IMR-90 (cell line): ENCODE measurements at regions not wholly inside any gene's neighbourhood (a gene's known extent, or its start where the extent isn't known, plus 50 kb on each side); places are given as distances from the start of the nearest gene placed in this dataset.

ENCODE experiments used
- ATAC-seq: fragments of 200-7000 bp; cut with Tn5 transposase; 2 replicates; pipeline ENCODE4 v1.9.1; 2020; ENCODE audit warnings: low read depth, mild to moderate bottlenecking, moderate library complexity
- BruUV-seq: library from RNA; stranded (reverse); fragments of 400-500 nt; replicated peaks from 2 replicates; lab custom pipeline; 2021; lab: Mats Ljungman, UMichigan
- CTCF ChIA-PET: fragments of 300-600 bp; formaldehyde crosslinking; extraction: SDS; loops from one replicate; lab custom pipeline; 2021; ENCODE audit warnings: antibody characterized with exemption; lab: Yijun Ruan, JAX
- POLR2A ChIA-PET: fragments of 300-600 bp; sonication (Branson Sonifier 250); formaldehyde crosslinking; loops from one replicate; lab custom pipeline; 2022; ENCODE audit warnings: antibody characterized with exemption; ENCODE audit not compliant: unreplicated experiment; lab: Charles Lee
- DNase-seq: peaks from one replicate; pipeline ENCODE4 v3.0.0; 2013
- H2AFZ ChIP-seq: replicated peaks from 2 replicates; pipeline ENCODE3; 2013; ENCODE audit warnings: low read length, mild to moderate bottlenecking; ENCODE audit not compliant: poor library complexity
- H2AK5ac ChIP-seq: 2 replicates; pipeline ENCODE4 v1.6.1; 2013; ENCODE audit warnings: low read depth, low read length, inconsistent platforms
- H2AK9ac ChIP-seq: replicated peaks from 2 replicates; pipeline ENCODE3; 2013; ENCODE audit warnings: mild to moderate bottlenecking, low read depth, low read length, moderate library complexity; ENCODE audit not compliant: poor library complexity
- H2BK120ac ChIP-seq: 2 replicates; pipeline ENCODE4 v1.6.1; 2013; ENCODE audit warnings: low read depth, low read length, inconsistent platforms
- H2BK15ac ChIP-seq: 3 replicates; pipeline ENCODE4 v1.6.1; 2013; ENCODE audit warnings: low read depth, low read length, inconsistent platforms
- H2BK20ac ChIP-seq: 2 replicates; pipeline ENCODE4 v1.6.1; 2013; ENCODE audit warnings: low read depth, mild to moderate bottlenecking, inconsistent platforms, low read length, moderate library complexity
- H2BK5ac ChIP-seq: 2 replicates; pipeline ENCODE4 v1.6.1; 2013; ENCODE audit warnings: mild to moderate bottlenecking, low read depth, low read length, inconsistent platforms; ENCODE audit not compliant: poor library complexity, severe bottlenecking
- H3K14ac ChIP-seq: replicated peaks from 2 replicates; pipeline ENCODE4 v1.6.1; 2013; ENCODE audit warnings: low read depth, low read length, inconsistent platforms
- H3K18ac ChIP-seq: 2 replicates; pipeline ENCODE4 v1.6.1; 2013; ENCODE audit warnings: low read depth, low read length, control low read depth
- H3K23ac ChIP-seq: 2 replicates; pipeline ENCODE4 v1.6.1; 2013; ENCODE audit warnings: low read depth, low read length, inconsistent platforms
- H3K27ac ChIP-seq: 2 replicates; pipeline ENCODE4 v1.5.1; 2013; ENCODE audit warnings: mild to moderate bottlenecking, control low read depth, low read length; ENCODE audit not compliant: insufficient read depth
- H3K27me3 ChIP-seq: 2 replicates; pipeline ENCODE4 v1.6.1; 2013; ENCODE audit warnings: low read length; ENCODE audit not compliant: control insufficient read depth, insufficient read depth
- H3K36me3 ChIP-seq: 2 replicates; pipeline ENCODE4 v1.6.1; 2013; ENCODE audit warnings: low read length, mixed read lengths; ENCODE audit not compliant: control insufficient read depth, insufficient read depth
- H3K4ac ChIP-seq: 2 replicates; pipeline ENCODE4 v1.6.1; 2013; ENCODE audit warnings: low read depth, low read length, inconsistent platforms
- H3K4me1 ChIP-seq: 2 replicates; pipeline ENCODE4 v1.6.1; 2013; ENCODE audit warnings: low read length, mixed read lengths; ENCODE audit not compliant: control insufficient read depth, insufficient read depth
- H3K4me2 ChIP-seq: 2 replicates; pipeline ENCODE4 v1.6.1; 2013; ENCODE audit warnings: low read depth, mild to moderate bottlenecking, control low read depth, low read length, moderate library complexity
- H3K4me3 ChIP-seq: 2 replicates; pipeline ENCODE4 v1.5.1; 2013; ENCODE audit warnings: low read depth, mild to moderate bottlenecking, control low read depth, low read length, moderate library complexity; ENCODE audit not compliant: insufficient read depth
- H3K56ac ChIP-seq: 2 replicates; pipeline ENCODE4 v1.6.1; 2013; ENCODE audit warnings: low read length, inconsistent platforms; ENCODE audit not compliant: insufficient read depth; ENCODE audit errors: extremely low read depth
- H3K79me1 ChIP-seq, 2 experiments: 2 replicates each; pipeline ENCODE4 v1.6.1; 2013; ENCODE audit warnings: low read length in 2 of 2, inconsistent platforms in 1 of 2, low read depth in 1 of 2
- H3K9ac ChIP-seq: 2 replicates; pipeline ENCODE4 v1.6.1; 2013; ENCODE audit warnings: low read depth, low read length, control low read depth
- H3K9me1 ChIP-seq: 2 replicates; pipeline ENCODE4 v1.6.1; 2013; ENCODE audit warnings: low read length, inconsistent platforms; ENCODE audit not compliant: insufficient read depth
- H3K9me3 ChIP-seq: 2 replicates; pipeline ENCODE4 v1.6.1; 2013; ENCODE audit warnings: low read length; ENCODE audit not compliant: control insufficient read depth, insufficient read depth
- H4K20me1 ChIP-seq: 2 replicates; pipeline ENCODE4 v1.6.1; 2013; ENCODE audit warnings: low read length, inconsistent platforms; ENCODE audit not compliant: insufficient read depth
- H4K5ac ChIP-seq: 2 replicates; pipeline ENCODE4 v1.6.1; 2013; ENCODE audit warnings: mild to moderate bottlenecking, low read depth, low read length, control low read depth
- H4K8ac ChIP-seq, 2 experiments: 2 replicates each; pipeline ENCODE4 v1.6.1; 2013; ENCODE audit warnings: low read depth in 2 of 2, low read length in 2 of 2, control low read depth in 1 of 2, inconsistent platforms in 1 of 2
- H4K91ac ChIP-seq: 2 replicates; pipeline ENCODE4 v1.6.1; 2013; ENCODE audit warnings: low read depth, low read length, inconsistent platforms; ENCODE audit not compliant: insufficient read depth
- BHLHE40 ChIP-seq: fragments of 150-350 bp; IDR thresholded peaks from 2 replicates; pipeline ENCODE4 v1.6.1; 2016; ENCODE audit warnings: mild to moderate bottlenecking, low read depth, low read length
- CEBPB ChIP-seq: IDR thresholded peaks from 2 replicates; pipeline ENCODE4 v1.6.1; 2012; ENCODE audit warnings: low read depth, low read length, improper control_type of control experiment
- CHD1 ChIP-seq: IDR thresholded peaks from 2 replicates; pipeline ENCODE4 v1.6.1; 2012; ENCODE audit warnings: low read depth, low read length, improper control_type of control experiment
- CTCF ChIP-seq: conservative IDR thresholded peaks from 2 replicates; pipeline ENCODE4 v1.5.1; 2012; ENCODE audit warnings: mild to moderate bottlenecking, low read depth, low read length, improper control_type of control experiment
- ELK1 ChIP-seq: fragments of 150-350 bp; IDR thresholded peaks from 2 replicates; pipeline ENCODE4 v1.6.1; 2016; ENCODE audit warnings: low read depth, mild to moderate bottlenecking, low read length, moderate library complexity, borderline replicate concordance
- FOS ChIP-seq: fragments of 150-350 bp; IDR thresholded peaks from 2 replicates; pipeline ENCODE4 v1.6.1; 2016; ENCODE audit warnings: low read depth, low read length
- MAZ ChIP-seq: IDR thresholded peaks from 2 replicates; pipeline ENCODE4 v1.6.1; 2012; ENCODE audit warnings: low read depth, mild to moderate bottlenecking, low read length, improper control_type of control experiment, moderate library complexity, borderline replicate concordance
- MXI1 ChIP-seq: IDR thresholded peaks from 2 replicates; pipeline ENCODE4 v1.6.1; 2012; ENCODE audit warnings: low read depth, mild to moderate bottlenecking, low read length, moderate library complexity, borderline replicate concordance
- NFE2L2 ChIP-seq: fragments of 150-350 bp; IDR thresholded peaks from 2 replicates; pipeline ENCODE4 v1.6.1; 2016; ENCODE audit warnings: low read depth, mild to moderate bottlenecking, low read length
- POLR2A ChIP-seq: IDR thresholded peaks from 2 replicates; pipeline ENCODE4 v1.6.1; 2012; ENCODE audit warnings: mild to moderate bottlenecking, low read depth, low read length
- RAD21 ChIP-seq: IDR thresholded peaks from 2 replicates; pipeline ENCODE4 v1.6.1; 2012; ENCODE audit warnings: low read length, improper control_type of control experiment
- RCOR1 ChIP-seq: IDR thresholded peaks from 2 replicates; pipeline ENCODE4 v1.6.1; 2012; ENCODE audit warnings: mild to moderate bottlenecking, low read length, improper control_type of control experiment; ENCODE audit not compliant: insufficient replicate concordance
- RFX5 ChIP-seq: IDR thresholded peaks from 2 replicates; pipeline ENCODE4 v1.8.0; 2012; ENCODE audit warnings: low read depth, mild to moderate bottlenecking, low read length, moderate library complexity
- SMC3 ChIP-seq: fragments of 150-350 bp; IDR thresholded peaks from 2 replicates; pipeline ENCODE4 v1.6.1; 2016; ENCODE audit warnings: low read depth, mild to moderate bottlenecking, antibody characterized with exemption, low read length, moderate library complexity
- USF2 ChIP-seq: fragments of 150-350 bp; IDR thresholded peaks from 2 replicates; pipeline ENCODE4 v1.6.1; 2017; ENCODE audit warnings: mild to moderate bottlenecking, antibody characterized with exemption, low read length, low read depth
- WGBS, 2 experiments: methylation state at CpG; one replicate each; pipeline versions ENCODE4 v1.1.5 to v1.1.7; 2013; ENCODE audit warnings: missing lambda C conversion rate in 2 of 2; ENCODE audit not compliant: insufficient read length in 1 of 2; ENCODE audit errors: extremely low coverage in 2 of 2; 5-methylcytosine and 5-hydroxymethylcytosine counted together
- dilution Hi-C: fragments of 300-500 bp; cut with HindIII; formaldehyde crosslinking; loops from one replicate; pipeline ENCODE4 v1.14.3; 2018; ENCODE audit warnings: low sequenced_read_pairs; ENCODE audit not compliant: unreplicated experiment
- in situ Hi-C: fragments of 300-500 bp; cut with MboI; formaldehyde crosslinking; loops from 3 replicates; pipeline ENCODE4 v1.14.3; 2019; ENCODE audit warnings: low sequenced_read_pairs, inconsistent platforms, mixed read lengths
- intact Hi-C: fragments of 100-400 bp; cut with micrococcal nuclease; formaldehyde crosslinking; loops from 2 replicates; pipeline ENCODE4 v1.10.0; 2022

DNA sequence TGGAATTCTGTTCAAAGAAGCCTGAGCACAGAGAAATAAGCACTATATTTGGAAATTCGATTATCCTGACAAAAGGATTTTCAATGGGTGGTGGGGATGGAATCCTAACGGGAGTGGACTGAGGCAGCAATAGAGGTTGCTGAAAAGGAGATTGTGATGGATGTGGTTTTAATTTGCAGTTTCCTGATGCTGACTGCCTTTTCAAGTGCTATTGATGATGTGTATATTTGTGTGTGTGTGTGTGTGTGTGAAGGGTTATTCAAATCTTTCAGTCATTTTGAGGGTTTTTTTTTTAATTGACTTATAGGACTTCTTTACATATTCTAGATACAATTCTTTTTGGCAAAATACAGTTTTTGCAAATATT is 614.5 kb downstream of the HINT1 start:
- Histone ChIP-seq H3K9ac (no peak overlapping the region), H3K27ac (no peak overlapping the region), H4K8ac (no peak overlapping the region), H3K79me1 (no peaks in the 10 kb centered on the region), H2AK5ac (no peak overlapping the region), H4K20me1 (no peaks in the 10 kb centered on the region), H2BK20ac (no peak overlapping the region), H3K4ac (no peak overlapping the region), H2AK9ac (no peak overlapping the region), H3K9me3 (peaks cover 10% of the 10 kb centered on the region), H3K23ac (no peak overlapping the region), H3K18ac (no peak overlapping the region), H3K4me3 (no peak overlapping the region), H3K36me3 (no peaks in the 10 kb centered on the region), H3K14ac (no peak overlapping the region), H3K56ac (no peak overlapping the region), H4K91ac (no peak overlapping the region), H3K4me1 (no peaks in the 10 kb centered on the region), H2BK5ac (no peak overlapping the region), H3K27me3 (no peaks in the 10 kb centered on the region), H3K9me1 (no peaks in the 10 kb centered on the region), H3K4me2 (no peak overlapping the region), H2BK120ac (no peak overlapping the region), H4K5ac (no peak overlapping the region), H2BK15ac (no peak overlapping the region), H2AFZ (no peak overlapping the region)
- DNase-seq (no peak), ATAC-seq (no peak)
- dilution Hi-C loops: no loop called here
- intact Hi-C loops: no loop called here
- no CpG with 5 or more reads among the region's 2 CpGs for WGBS, 2 experiments
- in situ Hi-C loops: no loop called here
- TF ChIP-seq CTCF (no peak), CEBPB (no peak), RAD21 (no peak), USF2 (no peak), CHD1 (no peak), POLR2A (no peak), ELK1 (no peak), NFE2L2 (no peak), SMC3 (no peak), BHLHE40 (no peak), RCOR1 (no peak), MAZ (no peak), MXI1 (no peak), RFX5 (no peak), FOS (no peak)
- POLR2A ChIA-PET: no interaction called here
- CTCF ChIA-PET: no interaction called here
- no TSS peak for BruUV-seq
